GM23338 (cell line): ENCODE measurements at regions not wholly inside any gene's neighbourhood (a gene's known extent, or its start where the extent isn't known, plus 50 kb on each side); places are given as distances from the start of the nearest gene placed in this dataset.

ENCODE experiments used
- ATAC-seq: fragments of 200-7000 bp; cut with Tn5 transposase; 3 replicates; pipeline ENCODE4 v1.9.1; 2020
- DNase-seq: peaks from one replicate; pipeline ENCODE4 v3.0.0-alpha.2; 2015; ENCODE audit warnings: low spot score
- H2AFZ ChIP-seq: fragments of 200-600 bp; sonication (generic); 2 replicates; pipeline ENCODE4 v1.8.0; 2016; ENCODE audit warnings: antibody characterized with exemption, mild to moderate bottlenecking, moderate library complexity
- H3F3A ChIP-seq: fragments of 200-600 bp; sonication (generic); replicated peaks from 2 replicates; pipeline ENCODE4 v1.8.0; 2017; ENCODE audit warnings: antibody characterized with exemption, mixed run types, low read depth
- H3K27ac ChIP-seq: fragments of 200-600 bp; sonication (generic); 2 replicates; pipeline ENCODE4 v1.6.1; 2016; ENCODE audit warnings: low read depth
- H3K27me3 ChIP-seq: fragments of 200-600 bp; sonication (generic); 2 replicates; pipeline ENCODE4 v1.8.0; 2016; ENCODE audit warnings: mild to moderate bottlenecking, mixed run types, moderate library complexity; ENCODE audit not compliant: insufficient read depth
- H3K36me3 ChIP-seq: fragments of 200-600 bp; sonication (generic); 2 replicates; pipeline ENCODE4 v1.8.0; 2016; ENCODE audit warnings: mild to moderate bottlenecking; ENCODE audit not compliant: insufficient read depth
- H3K4me1 ChIP-seq: fragments of 200-600 bp; sonication (generic); 2 replicates; pipeline ENCODE4 v1.8.0; 2016; ENCODE audit warnings: mild to moderate bottlenecking, moderate library complexity; ENCODE audit not compliant: insufficient read depth
- H3K4me2 ChIP-seq: fragments of 200-600 bp; sonication (generic); 2 replicates; pipeline ENCODE4 v1.7.1; 2017; ENCODE audit warnings: mixed run types
- H3K4me3 ChIP-seq: fragments of 200-600 bp; sonication (generic); 2 replicates; pipeline ENCODE4 v1.6.1; 2016; ENCODE audit warnings: mixed run types
- H3K79me2 ChIP-seq: fragments of 200-600 bp; sonication (generic); replicated peaks from 2 replicates; pipeline ENCODE4 v1.8.0; 2017; ENCODE audit warnings: mild to moderate bottlenecking; ENCODE audit not compliant: insufficient read depth
- H3K9me2 ChIP-seq: fragments of 200-600 bp; sonication (generic); 2 replicates; pipeline ENCODE4 v1.8.0; 2017; ENCODE audit not compliant: insufficient read depth
- H4K20me1 ChIP-seq: fragments of 200-600 bp; sonication (generic); replicated peaks from 2 replicates; pipeline ENCODE4 v1.8.0; 2017; ENCODE audit warnings: mild to moderate bottlenecking; ENCODE audit not compliant: insufficient read depth
- H3K27ac Mint-ChIP-seq: 2 replicates; pipeline ENCODE4 v1.8.0; 2020; ENCODE audit warnings: inconsistent platforms, mild to moderate bottlenecking, moderate library complexity, mixed read lengths
- H3K27me3 Mint-ChIP-seq: 3 replicates; pipeline ENCODE4 v1.8.0; 2022; ENCODE audit warnings: low read depth, mild to moderate bottlenecking, moderate library complexity, mixed read lengths, inconsistent platforms; ENCODE audit not compliant: insufficient read depth, poor library complexity
- H3K36me3 Mint-ChIP-seq: 3 replicates; pipeline ENCODE4 v1.8.0; 2021; ENCODE audit warnings: low read depth, mild to moderate bottlenecking, inconsistent platforms, moderate library complexity, mixed read lengths
- H3K4me1 Mint-ChIP-seq: 3 replicates; pipeline ENCODE4 v1.8.0; 2020; ENCODE audit warnings: mild to moderate bottlenecking, inconsistent platforms, mixed read lengths
- H3K4me3 Mint-ChIP-seq: 3 replicates; pipeline ENCODE4 v1.8.0; 2021; ENCODE audit warnings: moderate library complexity, mild to moderate bottlenecking, inconsistent platforms, mixed read lengths
- H3K9me3 Mint-ChIP-seq: 3 replicates; pipeline ENCODE4 v1.8.0; 2020; ENCODE audit warnings: moderate library complexity, mild to moderate bottlenecking, inconsistent platforms, mixed read lengths
- CREB1 ChIP-seq: fragments of 250-450 bp; sonication (Bioruptor Pico); IDR thresholded peaks from 2 replicates; pipeline ENCODE4 v1.5.0; 2020; ENCODE audit warnings: low read depth, mild to moderate bottlenecking, moderate library complexity
- CTCF ChIP-seq, 2 experiments: fragments of 200-600 bp in 1 of 2; sonication (generic) in 1 of 2; conservative IDR thresholded peaks; 2 replicates each; pipeline versions ENCODE4 v1.5.1 to v1.6.1; 2016 to 2017; ENCODE audit warnings: antibody characterized with exemption in 2 of 2, low read depth in 2 of 2, mild to moderate bottlenecking in 2 of 2, moderate library complexity in 1 of 2
- ETS1 ChIP-seq: IDR thresholded peaks from 2 replicates; pipeline ENCODE4 v1.6.1; 2016; ENCODE audit warnings: antibody characterized with exemption
- EZH2 ChIP-seq: fragments of 200-600 bp; sonication (generic); IDR thresholded peaks from one replicate; pipeline ENCODE4 v1.8.0; 2017; ENCODE audit warnings: antibody characterized with exemption, mild to moderate bottlenecking, low read depth; ENCODE audit not compliant: unreplicated experiment
- EZH2phosphoT487 ChIP-seq: fragments of 200-600 bp; sonication (generic); IDR thresholded peaks from one replicate; pipeline ENCODE4 v1.8.1; 2018; ENCODE audit warnings: antibody characterized with exemption; ENCODE audit not compliant: unreplicated experiment
- NANOG ChIP-seq: IDR thresholded peaks from 2 replicates; pipeline ENCODE4 v1.6.1; 2016; ENCODE audit warnings: antibody characterized with exemption, borderline replicate concordance
- POLR2AphosphoS5 ChIP-seq: IDR thresholded peaks from 2 replicates; pipeline ENCODE4 v1.6.1; 2016; ENCODE audit warnings: antibody characterized with exemption, low read depth
- ZNF114 ChIP-seq: fragments of 250-450 bp; sonication (Bioruptor Pico); IDR thresholded peaks from 2 replicates; pipeline ENCODE4 v1.5.0; 2020; ENCODE audit warnings: mild to moderate bottlenecking, moderate library complexity
- ZNF331 ChIP-seq: fragments of 250-450 bp; sonication (Bioruptor Pico); IDR thresholded peaks from 2 replicates; pipeline ENCODE4 v1.5.0; 2020; ENCODE audit warnings: low read depth, mild to moderate bottlenecking, moderate library complexity

DNA sequence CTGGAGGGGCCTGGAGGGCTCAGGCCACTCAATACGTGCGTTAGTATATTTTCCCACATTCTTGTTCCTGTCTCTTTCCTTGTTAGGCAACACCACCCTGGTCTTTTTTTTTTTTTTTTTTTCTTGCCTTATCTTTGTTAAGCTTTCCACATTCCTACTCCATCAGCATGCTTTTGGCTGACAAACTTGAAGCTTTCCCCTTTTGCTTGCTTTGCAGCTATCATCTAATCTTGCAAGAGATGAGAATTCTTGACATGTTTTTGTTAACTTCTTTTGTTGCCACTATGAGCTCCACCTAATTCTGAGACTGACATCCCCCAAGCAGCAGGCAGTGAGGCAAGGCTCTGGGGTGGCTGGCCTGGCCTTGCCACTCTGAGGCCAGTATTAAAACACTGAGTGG, 52.5 kb upstream of the NRP1 start:
- Histone ChIP-seq H3K4me1 (no peaks in the 10 kb centered on the region), H3K4me3 (no peak overlapping the region), H2AFZ (no peak overlapping the region), H3K9me2 (peaks cover 16% of the 10 kb centered on the region), H3K4me2 (no peak overlapping the region), H3K27me3 (no peaks in the 10 kb centered on the region), H3K27ac (no peak overlapping the region), H3F3A (no peaks in the 10 kb centered on the region), H3K79me2 (no peaks in the 10 kb centered on the region), H3K36me3 (no peaks in the 10 kb centered on the region), H4K20me1 (no peaks in the 10 kb centered on the region)
- peaks cover 12% of the 10 kb centered on the region for H3K4me1 Mint-ChIP-seq
- no peak overlapping the region for H3K4me3 Mint-ChIP-seq
- DNase-seq, result no peak
- no peaks in the 10 kb centered on the region for H3K27me3 Mint-ChIP-seq
- no peaks in the 10 kb centered on the region for H3K9me3 Mint-ChIP-seq
- ATAC-seq, result no peak
- TF ChIP-seq CREB1 (no peak), EZH2 (no peak), POLR2AphosphoS5 (no peak), CTCF (conservative IDR thresholded peaks at IDR 0.05; ENCODE audit: low read depth in 2 of 2) (no peak), NANOG (no peak), ETS1 (no peak), ZNF331 (CRISPR knock-in tag) (no peak)
- H3K27ac Mint-ChIP-seq, result no peak overlapping the region
- no peaks in the 10 kb centered on the region; the same call in 2 of the 3 replicates for H3K36me3 Mint-ChIP-seq

- no peak overlapping the region for H3K27ac ChIP-seq
- H3K4me1 Mint-ChIP-seq, result peaks cover 18% of the 10 kb centered on the region
- H3K27me3 ChIP-seq, result no peaks in the 10 kb centered on the region
- DNase-seq (no peak), ATAC-seq (no peak)
- 0 out of 2 replicates have a peak overlapping the region, but pooled peaks have one; percentile 29 for H2AFZ ChIP-seq
- no peaks in the 10 kb centered on the region for H3F3A ChIP-seq
- TF ChIP-seq EZH2 (no peak), CTCF (conservative IDR thresholded peaks at IDR 0.05; ENCODE audit: low read depth in 2 of 2) (no peak), EZH2phosphoT487 (no peak), ZNF114 (CRISPR knock-in tag) (no peak)
- H3K4me3 Mint-ChIP-seq, result no peak overlapping the region
- H3K9me3 Mint-ChIP-seq, result no peaks in the 10 kb centered on the region
- H3K9me2 ChIP-seq, result peaks cover 16% of the 10 kb centered on the region
- no peak overlapping the region for H3K27ac Mint-ChIP-seq
- H3K27me3 Mint-ChIP-seq, result no peaks in the 10 kb centered on the region
- H3K4me2 ChIP-seq, result no peak overlapping the region
- no peaks in the 10 kb centered on the region for H4K20me1 ChIP-seq
- H3K4me1 ChIP-seq, result no peaks in the 10 kb centered on the region
- no peaks in the 10 kb centered on the region for H3K79me2 ChIP-seq
- no peak overlapping the region for H3K4me3 ChIP-seq
- no peaks in the 10 kb centered on the region for H3K36me3 ChIP-seq
- H3K36me3 Mint-ChIP-seq, result no peaks in the 10 kb centered on the region; the same call in 2 of the 3 replicates
These were observed 51.2 kb upstream of the NRP1 start for GRCh38 chr10:33385686-33386085.
